IMR-90 (cell line): ENCODE measurements at regions not wholly inside any gene's neighbourhood (a gene's known extent, or its start where the extent isn't known, plus 50 kb on each side); places are given as distances from the start of the nearest gene placed in this dataset.
A peak's percentile ranks its signal among the peaks of the same experiment; 100 is the strongest.

Experiments
- BHLHE40 ChIP-seq: fragments of 150-350 bp; IDR thresholded peaks from 2 replicates; pipeline ENCODE4 v1.6.1; 2016; ENCODE audit warnings: mild to moderate bottlenecking, low read depth, low read length
- CEBPB ChIP-seq: IDR thresholded peaks from 2 replicates; pipeline ENCODE4 v1.6.1; 2012; ENCODE audit warnings: low read depth, low read length, improper control_type of control experiment
- CTCF ChIP-seq: conservative IDR thresholded peaks from 2 replicates; pipeline ENCODE4 v1.5.1; 2012; ENCODE audit warnings: mild to moderate bottlenecking, low read depth, low read length, improper control_type of control experiment
- MXI1 ChIP-seq: IDR thresholded peaks from 2 replicates; pipeline ENCODE4 v1.6.1; 2012; ENCODE audit warnings: low read depth, mild to moderate bottlenecking, low read length, moderate library complexity, borderline replicate concordance
- POLR2A ChIP-seq: IDR thresholded peaks from 2 replicates; pipeline ENCODE4 v1.6.1; 2012; ENCODE audit warnings: mild to moderate bottlenecking, low read depth, low read length
- RAD21 ChIP-seq: IDR thresholded peaks from 2 replicates; pipeline ENCODE4 v1.6.1; 2012; ENCODE audit warnings: low read length, improper control_type of control experiment
- SMC3 ChIP-seq: fragments of 150-350 bp; IDR thresholded peaks from 2 replicates; pipeline ENCODE4 v1.6.1; 2016; ENCODE audit warnings: low read depth, mild to moderate bottlenecking, antibody characterized with exemption, low read length, moderate library complexity

GRCh38 chr12:90013409-90013808, 304.8 kb upstream of the ATP2B1 start:
- TF ChIP-seq POLR2A (no peak), CTCF (0 out of 2 replicates have a peak, but pooled peaks have one; percentile 20), SMC3 (no peak), BHLHE40 (no peak), RAD21 (peak; percentile 33; the same call in 1 of the 2 replicates), CEBPB (no peak), MXI1 (no peak)
